ENCODE measurements at regions not wholly inside any gene's neighbourhood (a gene's known extent, or its start where the extent isn't known, plus 50 kb on each side); places are given as distances from the start of the nearest gene placed in this dataset.

- TF ChIP-seq POLR2A (IDR thresholded peaks at IDR 0.05) = no peak
- no peak for TF ChIP-seq CTCF (IDR thresholded peaks at IDR 0.05)
Observed at GRCh38 chr2:64847930-64848329, 141.3 kb upstream of the SLC1A4 start.
